ENCODE measurements at regions not wholly inside any gene's neighbourhood (a gene's known extent, or its start where the extent isn't known, plus 50 kb on each side); places are given as distances from the start of the nearest gene placed in this dataset.

DNA sequence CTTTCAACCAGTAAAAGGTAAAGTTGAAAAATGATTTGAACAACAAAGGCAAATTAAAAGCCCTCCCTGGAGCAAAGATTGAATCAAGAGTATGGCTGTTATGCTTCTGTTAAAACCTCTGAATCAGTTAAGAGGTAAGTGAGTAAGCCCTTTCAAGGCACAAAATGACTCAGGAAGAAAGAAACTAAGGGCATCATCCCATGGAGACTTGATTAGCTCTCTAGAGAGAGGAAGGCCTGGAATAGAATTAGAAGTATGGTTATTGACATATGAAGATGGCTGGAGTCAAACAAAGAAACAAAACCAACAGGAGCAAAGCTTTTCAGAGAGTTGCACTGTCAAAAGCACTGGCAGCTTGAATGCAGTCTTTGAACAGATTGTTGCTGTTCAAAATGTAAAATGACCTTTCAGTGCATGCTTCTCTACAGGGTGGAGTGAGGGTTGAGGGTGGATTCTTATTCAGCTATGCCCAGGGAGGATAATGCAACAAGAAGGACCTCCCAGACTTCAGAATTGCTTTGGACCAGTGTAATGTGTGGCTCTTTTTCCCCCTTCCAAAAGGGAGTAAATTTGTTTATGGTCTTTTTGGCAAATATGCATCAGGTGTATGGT, 365.5 kb downstream of the GBA3 start:
- TF ChIP-seq POLR2A (IDR thresholded peaks at IDR 0.05): no peak
- TF ChIP-seq, protein P1, sequence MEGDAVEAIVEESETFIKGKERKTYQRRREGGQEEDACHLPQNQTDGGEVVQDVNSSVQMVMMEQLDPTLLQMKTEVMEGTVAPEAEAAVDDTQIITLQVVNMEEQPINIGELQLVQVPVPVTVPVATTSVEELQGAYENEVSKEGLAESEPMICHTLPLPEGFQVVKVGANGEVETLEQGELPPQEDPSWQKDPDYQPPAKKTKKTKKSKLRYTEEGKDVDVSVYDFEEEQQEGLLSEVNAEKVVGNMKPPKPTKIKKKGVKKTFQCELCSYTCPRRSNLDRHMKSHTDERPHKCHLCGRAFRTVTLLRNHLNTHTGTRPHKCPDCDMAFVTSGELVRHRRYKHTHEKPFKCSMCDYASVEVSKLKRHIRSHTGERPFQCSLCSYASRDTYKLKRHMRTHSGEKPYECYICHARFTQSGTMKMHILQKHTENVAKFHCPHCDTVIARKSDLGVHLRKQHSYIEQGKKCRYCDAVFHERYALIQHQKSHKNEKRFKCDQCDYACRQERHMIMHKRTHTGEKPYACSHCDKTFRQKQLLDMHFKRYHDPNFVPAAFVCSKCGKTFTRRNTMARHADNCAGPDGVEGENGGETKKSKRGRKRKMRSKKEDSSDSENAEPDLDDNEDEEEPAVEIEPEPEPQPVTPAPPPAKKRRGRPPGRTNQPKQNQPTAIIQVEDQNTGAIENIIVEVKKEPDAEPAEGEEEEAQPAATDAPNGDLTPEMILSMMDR (IDR thresholded peaks at IDR 0.05): no peak

All from uterus (tissue), 2 donors.